ENCODE measurements at regions not wholly inside any gene's neighbourhood (a gene's known extent, or its start where the extent isn't known, plus 50 kb on each side); places are given as distances from the start of the nearest gene placed in this dataset.

DNA sequence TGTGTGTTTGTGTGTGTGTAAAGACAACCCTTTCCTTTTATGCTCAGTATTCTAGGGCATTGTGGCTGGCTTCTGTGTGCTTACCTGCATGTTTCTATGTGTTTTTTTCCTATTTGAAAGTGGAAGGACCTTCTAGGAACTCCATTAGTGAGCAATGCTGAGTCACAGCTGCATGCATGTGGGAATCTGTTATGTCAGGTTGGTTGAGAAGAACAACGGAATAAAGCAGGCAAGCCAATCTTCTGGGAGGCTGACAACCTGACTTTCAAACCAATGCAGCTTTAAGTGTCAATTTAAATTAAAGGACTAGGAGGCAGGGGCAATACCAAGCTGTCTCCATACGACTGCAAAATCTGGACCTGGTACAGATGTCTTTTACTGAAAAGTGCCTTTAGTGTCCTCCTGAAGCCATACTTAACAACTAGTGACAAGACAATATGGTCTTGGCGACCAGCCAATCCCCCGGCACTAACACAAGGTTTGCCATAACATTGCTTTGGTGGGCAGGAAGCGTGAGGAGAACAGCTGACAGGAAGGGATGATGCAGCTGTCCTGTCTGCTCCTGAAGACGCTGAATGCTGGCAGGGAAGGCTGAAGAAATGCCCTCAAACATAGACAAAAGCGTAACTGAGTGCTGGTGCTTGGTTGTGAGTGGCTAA lies 514.7 kb upstream of the CDH7 start:
- POLR2A ChIA-PET, result no interaction called here

DNA sequence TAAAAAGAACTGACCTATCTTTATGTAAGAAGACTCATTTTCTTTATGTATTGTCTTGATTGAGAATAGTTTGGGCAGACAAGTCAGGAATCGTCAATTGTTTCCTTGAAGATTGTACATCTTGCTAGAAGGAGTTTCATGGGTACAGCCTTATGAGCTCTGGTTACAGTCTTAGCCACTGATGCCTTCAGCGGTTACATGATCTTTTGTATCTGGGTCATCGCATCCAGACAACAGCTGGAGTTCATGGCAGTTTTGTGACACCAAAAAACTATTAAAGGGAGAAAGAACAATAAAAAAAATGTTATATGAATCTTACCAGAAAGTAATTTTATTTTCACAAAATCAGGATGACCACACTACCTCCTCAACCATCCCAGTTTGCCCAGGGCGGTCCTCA lies 520.5 kb upstream of the CDH7 start:
- H3K27me3 Mint-ChIP-seq (ENCODE audit: low read depth), result no peaks in the 10 kb centered on the region; the same call in 1 of the 2 replicates
- no peak overlapping the region for H3K27ac Mint-ChIP-seq
- no peak for ATAC-seq

More for the DNA sequence above, 514.7 kb upstream of the CDH7 start:
- H3K4me3 Mint-ChIP-seq, result no peak overlapping the region
- H3K27ac Mint-ChIP-seq, result no peak overlapping the region
- no peak for DNase-seq (ENCODE audit: low spot score)
- CTCF ChIA-PET, result no interaction called here
- H3K36me3 Mint-ChIP-seq, result no peaks in the 10 kb centered on the region
- no peaks in the 10 kb centered on the region; the same call in 1 of the 2 replicates for H3K27me3 Mint-ChIP-seq (ENCODE audit: low read depth)
- TF ChIP-seq, protein P1, sequence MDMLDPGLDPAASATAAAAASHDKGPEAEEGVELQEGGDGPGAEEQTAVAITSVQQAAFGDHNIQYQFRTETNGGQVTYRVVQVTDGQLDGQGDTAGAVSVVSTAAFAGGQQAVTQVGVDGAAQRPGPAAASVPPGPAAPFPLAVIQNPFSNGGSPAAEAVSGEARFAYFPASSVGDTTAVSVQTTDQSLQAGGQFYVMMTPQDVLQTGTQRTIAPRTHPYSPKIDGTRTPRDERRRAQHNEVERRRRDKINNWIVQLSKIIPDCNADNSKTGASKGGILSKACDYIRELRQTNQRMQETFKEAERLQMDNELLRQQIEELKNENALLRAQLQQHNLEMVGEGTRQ (CRISPR knock-in tag; IDR thresholded peaks at IDR 0.05), result no peak
- TF ChIP-seq ZNF263 (CRISPR knock-in tag; IDR thresholded peaks at IDR 0.05; ENCODE audit: low read depth) (no peak), ZNF396 (CRISPR knock-in tag; IDR thresholded peaks at IDR 0.05; ENCODE audit: borderline replicate concordance) (no peak), RELA (CRISPR knock-in tag; IDR thresholded peaks at IDR 0.05; ENCODE audit: borderline replicate concordance) (no peak), ZNF232 (CRISPR knock-in tag; IDR thresholded peaks at IDR 0.05) (no peak), ETV6 (CRISPR knock-in tag; IDR thresholded peaks at IDR 0.05) (no peak), TEAD4 (CRISPR knock-in tag; IDR thresholded peaks at IDR 0.05) (no peak), TP53 (CRISPR knock-in tag; IDR thresholded peaks at IDR 0.05) (no peak)
- TF ChIP-seq, protein P2, sequence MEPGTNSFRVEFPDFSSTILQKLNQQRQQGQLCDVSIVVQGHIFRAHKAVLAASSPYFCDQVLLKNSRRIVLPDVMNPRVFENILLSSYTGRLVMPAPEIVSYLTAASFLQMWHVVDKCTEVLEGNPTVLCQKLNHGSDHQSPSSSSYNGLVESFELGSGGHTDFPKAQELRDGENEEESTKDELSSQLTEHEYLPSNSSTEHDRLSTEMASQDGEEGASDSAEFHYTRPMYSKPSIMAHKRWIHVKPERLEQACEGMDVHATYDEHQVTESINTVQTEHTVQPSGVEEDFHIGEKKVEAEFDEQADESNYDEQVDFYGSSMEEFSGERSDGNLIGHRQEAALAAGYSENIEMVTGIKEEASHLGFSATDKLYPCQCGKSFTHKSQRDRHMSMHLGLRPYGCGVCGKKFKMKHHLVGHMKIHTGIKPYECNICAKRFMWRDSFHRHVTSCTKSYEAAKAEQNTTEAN (CRISPR knock-in tag; IDR thresholded peaks at IDR 0.05), result no peak
- TF ChIP-seq, protein P3, sequence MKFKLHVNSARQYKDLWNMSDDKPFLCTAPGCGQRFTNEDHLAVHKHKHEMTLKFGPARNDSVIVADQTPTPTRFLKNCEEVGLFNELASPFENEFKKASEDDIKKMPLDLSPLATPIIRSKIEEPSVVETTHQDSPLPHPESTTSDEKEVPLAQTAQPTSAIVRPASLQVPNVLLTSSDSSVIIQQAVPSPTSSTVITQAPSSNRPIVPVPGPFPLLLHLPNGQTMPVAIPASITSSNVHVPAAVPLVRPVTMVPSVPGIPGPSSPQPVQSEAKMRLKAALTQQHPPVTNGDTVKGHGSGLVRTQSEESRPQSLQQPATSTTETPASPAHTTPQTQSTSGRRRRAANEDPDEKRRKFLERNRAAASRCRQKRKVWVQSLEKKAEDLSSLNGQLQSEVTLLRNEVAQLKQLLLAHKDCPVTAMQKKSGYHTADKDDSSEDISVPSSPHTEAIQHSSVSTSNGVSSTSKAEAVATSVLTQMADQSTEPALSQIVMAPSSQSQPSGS (CRISPR knock-in tag; IDR thresholded peaks at IDR 0.05; ENCODE audit: borderline replicate concordance, low read depth), result no peak
- TF ChIP-seq, protein P4, sequence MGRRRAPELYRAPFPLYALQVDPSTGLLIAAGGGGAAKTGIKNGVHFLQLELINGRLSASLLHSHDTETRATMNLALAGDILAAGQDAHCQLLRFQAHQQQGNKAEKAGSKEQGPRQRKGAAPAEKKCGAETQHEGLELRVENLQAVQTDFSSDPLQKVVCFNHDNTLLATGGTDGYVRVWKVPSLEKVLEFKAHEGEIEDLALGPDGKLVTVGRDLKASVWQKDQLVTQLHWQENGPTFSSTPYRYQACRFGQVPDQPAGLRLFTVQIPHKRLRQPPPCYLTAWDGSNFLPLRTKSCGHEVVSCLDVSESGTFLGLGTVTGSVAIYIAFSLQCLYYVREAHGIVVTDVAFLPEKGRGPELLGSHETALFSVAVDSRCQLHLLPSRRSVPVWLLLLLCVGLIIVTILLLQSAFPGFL (CRISPR knock-in tag; IDR thresholded peaks at IDR 0.05; ENCODE audit: borderline replicate concordance), result no peak
- peaks cover 8% of the 10 kb centered on the region for H3K4me1 Mint-ChIP-seq
- 0 out of 2 replicates have a peak, but pooled peaks cover 4% of the 10 kb centered on the region for H3K9me3 Mint-ChIP-seq
- no peak; the same call in none of the 2 replicates for ATAC-seq

DNA sequence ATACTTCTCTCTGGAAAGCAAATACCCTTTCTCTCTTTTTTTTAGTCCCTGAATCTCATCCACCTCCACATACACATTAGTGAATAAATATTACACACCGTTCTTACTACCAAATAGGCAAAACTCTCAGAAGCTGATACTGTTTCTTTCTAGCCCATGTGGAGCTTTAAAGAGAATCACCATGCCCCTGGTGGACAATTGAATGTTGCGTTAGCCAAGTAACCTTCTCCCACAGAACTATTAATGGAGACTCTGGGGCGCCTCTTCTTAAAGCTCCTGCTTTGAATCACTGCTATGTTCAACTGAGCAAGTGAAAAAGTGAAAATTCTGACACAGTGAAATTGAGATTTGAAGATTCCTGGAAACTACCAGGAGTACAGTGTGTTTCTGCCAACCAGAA lies 522.8 kb upstream of the CDH7 start:
- ATAC-seq, result peak; percentile 87
- Mint-ChIP-seq H3K36me3 (no peaks in the 10 kb centered on the region), H3K27me3 (ENCODE audit: low read depth) (no peaks in the 10 kb centered on the region; the same call in 1 of the 2 replicates), H3K4me3 (no peak overlapping the region), H3K4me1 (peaks cover 5% of the 10 kb centered on the region), H3K27ac (no peak overlapping the region), H3K9me3 (0 out of 2 replicates have a peak, but pooled peaks cover 4% of the 10 kb centered on the region)
- POLR2A ChIA-PET, result no interaction called here
- DNase-seq (ENCODE audit: low spot score), result no peak
- CTCF ChIA-PET, result interaction anchor here (0.5 to 2.0 kb wide), 7 partner anchors 10 to 1192 kb away, joined by 3 to 7 read pairs (median 4); no protein-coding TSS in a partner anchor
- TF ChIP-seq, protein P2 (CRISPR knock-in tag; IDR thresholded peaks at IDR 0.05), result no peak
- TF ChIP-seq FOXP1 (CRISPR knock-in tag; IDR thresholded peaks at IDR 0.05; ENCODE audit: borderline replicate concordance) (no peak), NFE2L1 (CRISPR knock-in tag; IDR thresholded peaks at IDR 0.05) (no peak), CBFB (CRISPR knock-in tag; IDR thresholded peaks at IDR 0.05; ENCODE audit: low read depth) (no peak), ZNF671 (CRISPR knock-in tag; IDR thresholded peaks at IDR 0.05) (no peak)
- TF ChIP-seq, protein P5, sequence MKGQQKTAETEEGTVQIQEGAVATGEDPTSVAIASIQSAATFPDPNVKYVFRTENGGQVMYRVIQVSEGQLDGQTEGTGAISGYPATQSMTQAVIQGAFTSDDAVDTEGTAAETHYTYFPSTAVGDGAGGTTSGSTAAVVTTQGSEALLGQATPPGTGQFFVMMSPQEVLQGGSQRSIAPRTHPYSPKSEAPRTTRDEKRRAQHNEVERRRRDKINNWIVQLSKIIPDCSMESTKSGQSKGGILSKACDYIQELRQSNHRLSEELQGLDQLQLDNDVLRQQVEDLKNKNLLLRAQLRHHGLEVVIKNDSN (CRISPR knock-in tag; IDR thresholded peaks at IDR 0.05), result no peak
- TF ChIP-seq, protein P6, sequence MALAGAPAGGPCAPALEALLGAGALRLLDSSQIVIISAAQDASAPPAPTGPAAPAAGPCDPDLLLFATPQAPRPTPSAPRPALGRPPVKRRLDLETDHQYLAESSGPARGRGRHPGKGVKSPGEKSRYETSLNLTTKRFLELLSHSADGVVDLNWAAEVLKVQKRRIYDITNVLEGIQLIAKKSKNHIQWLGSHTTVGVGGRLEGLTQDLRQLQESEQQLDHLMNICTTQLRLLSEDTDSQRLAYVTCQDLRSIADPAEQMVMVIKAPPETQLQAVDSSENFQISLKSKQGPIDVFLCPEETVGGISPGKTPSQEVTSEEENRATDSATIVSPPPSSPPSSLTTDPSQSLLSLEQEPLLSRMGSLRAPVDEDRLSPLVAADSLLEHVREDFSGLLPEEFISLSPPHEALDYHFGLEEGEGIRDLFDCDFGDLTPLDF (CRISPR knock-in tag; IDR thresholded peaks at IDR 0.05), result no peak
- TF ChIP-seq, protein P7, sequence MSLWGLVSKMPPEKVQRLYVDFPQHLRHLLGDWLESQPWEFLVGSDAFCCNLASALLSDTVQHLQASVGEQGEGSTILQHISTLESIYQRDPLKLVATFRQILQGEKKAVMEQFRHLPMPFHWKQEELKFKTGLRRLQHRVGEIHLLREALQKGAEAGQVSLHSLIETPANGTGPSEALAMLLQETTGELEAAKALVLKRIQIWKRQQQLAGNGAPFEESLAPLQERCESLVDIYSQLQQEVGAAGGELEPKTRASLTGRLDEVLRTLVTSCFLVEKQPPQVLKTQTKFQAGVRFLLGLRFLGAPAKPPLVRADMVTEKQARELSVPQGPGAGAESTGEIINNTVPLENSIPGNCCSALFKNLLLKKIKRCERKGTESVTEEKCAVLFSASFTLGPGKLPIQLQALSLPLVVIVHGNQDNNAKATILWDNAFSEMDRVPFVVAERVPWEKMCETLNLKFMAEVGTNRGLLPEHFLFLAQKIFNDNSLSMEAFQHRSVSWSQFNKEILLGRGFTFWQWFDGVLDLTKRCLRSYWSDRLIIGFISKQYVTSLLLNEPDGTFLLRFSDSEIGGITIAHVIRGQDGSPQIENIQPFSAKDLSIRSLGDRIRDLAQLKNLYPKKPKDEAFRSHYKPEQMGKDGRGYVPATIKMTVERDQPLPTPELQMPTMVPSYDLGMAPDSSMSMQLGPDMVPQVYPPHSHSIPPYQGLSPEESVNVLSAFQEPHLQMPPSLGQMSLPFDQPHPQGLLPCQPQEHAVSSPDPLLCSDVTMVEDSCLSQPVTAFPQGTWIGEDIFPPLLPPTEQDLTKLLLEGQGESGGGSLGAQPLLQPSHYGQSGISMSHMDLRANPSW (CRISPR knock-in tag; conservative IDR thresholded peaks at IDR 0.05; ENCODE audit: low read depth), result no peak

More for the DNA sequence above, 520.5 kb upstream of the CDH7 start:
- Mint-ChIP-seq H3K9me3 (0 out of 2 replicates have a peak, but pooled peaks cover 4% of the 10 kb centered on the region), H3K4me3 (no peak overlapping the region), H3K4me1 (peaks cover 5% of the 10 kb centered on the region), H3K36me3 (no peaks in the 10 kb centered on the region)
- TF ChIP-seq JAZF1 (CRISPR knock-in tag; IDR thresholded peaks at IDR 0.05), result no peak
- ChIA-PET CTCF (no interaction called here), POLR2A (no interaction called here)
- DNase-seq (ENCODE audit: low spot score), result no peak
